HepG2 (cell line): ENCODE measurements at regions not wholly inside any gene's neighbourhood (a gene's known extent, or its start where the extent isn't known, plus 50 kb on each side); places are given as distances from the start of the nearest gene placed in this dataset.

Experiments used
- ATAC-seq: fragments of 200-7000 bp; cut with Tn5 transposase; 3 replicates; pipeline ENCODE4 v1.9.1; 2020; ENCODE audit warnings: mild to moderate bottlenecking, moderate library complexity
- BruUV-seq: library from RNA; stranded (reverse); fragments of 400-500 nt; replicated peaks from 2 replicates; lab custom pipeline; 2021; lab: Mats Ljungman, UMichigan
- CTCF ChIA-PET: fragments of 300-600 bp; formaldehyde crosslinking; extraction: SDS; loops from one replicate; lab custom pipeline; 2021; ENCODE audit warnings: low total read pairs, inconsistent platforms, low intra/inter-chr PET ratio; lab: Yijun Ruan, JAX
- POLR2A ChIA-PET: fragments of 350-600 bp; sonication (Branson Sonifier 250); formaldehyde crosslinking; loops from one replicate; lab custom pipeline; 2020; ENCODE audit warnings: antibody characterized with exemption, inconsistent platforms; lab: Yijun Ruan, JAX
- DNase-seq: peaks from one replicate; pipeline ENCODE4 v3.0.0-alpha.2; 2015; ENCODE audit warnings: low spot score
- FAIRE-seq: peaks from 3 replicates; lab custom pipeline; 2011; peaks lifted over from hg19 to GRCh38; lab: Jason Lieb, UNC
- H2AFZ ChIP-seq: one replicate; pipeline ENCODE4 v1.6.1; 2011; ENCODE audit warnings: low read length, inconsistent platforms
- H3K27ac ChIP-seq: fragments of 300-600 bp; 3 replicates; pipeline ENCODE4 v1.8.0; 2011; ENCODE audit warnings: mixed run types, mild to moderate bottlenecking, mixed read lengths, low read length, inconsistent platforms; ENCODE audit not compliant: insufficient read depth; ENCODE audit errors: extremely low read length
- H3K27me3 ChIP-seq, 2 experiments: fragments of 200-600 bp in 1 of 2; 2 replicates in 1 of 2; 3 replicates in 1 of 2; pipeline versions ENCODE4 v1.6.0 to v1.8.0; 2011; ENCODE audit warnings: low read length in 2 of 2, mild to moderate bottlenecking in 2 of 2, moderate library complexity in 2 of 2, inconsistent platforms in 1 of 2; ENCODE audit not compliant: insufficient read depth in 2 of 2, control insufficient read depth in 1 of 2
- H3K36me3 ChIP-seq, 2 experiments: fragments of 200-600 bp in 1 of 2; replicated peaks in 1 of 2; 2 replicates in 1 of 2; 3 replicates in 1 of 2; pipeline versions ENCODE4 v1.5.1 to v1.8.0; 2011; ENCODE audit warnings: low read length in 2 of 2, inconsistent platforms in 1 of 2; ENCODE audit not compliant: insufficient read depth in 2 of 2, control insufficient read depth in 1 of 2
- H3K4me1 ChIP-seq: 2 replicates; pipeline ENCODE4 v1.5.1; 2012; ENCODE audit warnings: low read length, inconsistent platforms; ENCODE audit not compliant: insufficient read depth
- H3K4me2 ChIP-seq: 2 replicates; pipeline ENCODE4 v1.6.0; 2011; ENCODE audit warnings: low read depth, low read length, inconsistent platforms
- H3K4me3 ChIP-seq, 3 experiments: fragments of 200-600 bp in 1 of 3; sonication (generic), shearing (Covaris generic) in 1 of 3; replicated peaks in 1 of 3; 2 replicates each; pipeline ENCODE4 v1.5.1; 2011 to 2016; ENCODE audit warnings: low read length in 3 of 3, inconsistent platforms in 2 of 3, low read depth in 2 of 3, mild to moderate bottlenecking in 2 of 3, control low read depth in 1 of 3, mixed read lengths in 1 of 3; ENCODE audit not compliant: insufficient read depth in 1 of 3
- H3K79me2 ChIP-seq: one replicate; pipeline ENCODE4 v1.6.1; 2011; ENCODE audit warnings: low read length, inconsistent platforms; ENCODE audit not compliant: insufficient read depth
- H3K9ac ChIP-seq: 2 replicates; pipeline ENCODE4 v1.6.0; 2011; ENCODE audit warnings: mild to moderate bottlenecking, low read depth, low read length, inconsistent platforms; ENCODE audit not compliant: insufficient read depth
- H3K9me3 ChIP-seq: 2 replicates; pipeline ENCODE4 v1.5.1; 2012; ENCODE audit warnings: mild to moderate bottlenecking, low read length
- H4K20me1 ChIP-seq: 2 replicates; pipeline ENCODE4 v1.6.0; 2011; ENCODE audit warnings: inconsistent platforms, mild to moderate bottlenecking, low read length, moderate library complexity; ENCODE audit not compliant: insufficient read depth
- AGO1 ChIP-seq: fragments of 200-400 bp; formaldehyde crosslinking; IDR thresholded peaks from 2 replicates; pipeline ENCODE4 v1.6.1; 2017; ENCODE audit warnings: mild to moderate bottlenecking, low read depth, low read length, moderate library complexity; ENCODE audit not compliant: poor library complexity, severe bottlenecking
- ATF7-NPFF ChIP-seq: sonication (generic); formaldehyde crosslinking; IDR thresholded peaks from 2 replicates; pipeline ENCODE4 v1.8.1; 2023; ENCODE audit warnings: mild to moderate bottlenecking, low read depth, missing genetic modification reagents, moderate library complexity
- CEBPG ChIP-seq: IDR thresholded peaks from 2 replicates; pipeline ENCODE4 v1.6.1; 2016
- CREB1 ChIP-seq, 2 experiments: fragments of 450-650 bp in 1 of 2; IDR thresholded peaks; 2 replicates each; pipeline ENCODE4 v1.6.1; 2016 to 2017; ENCODE audit warnings: control low read depth in 1 of 2, mild to moderate bottlenecking in 1 of 2, missing compliant biosample characterization in 1 of 2, missing genetic modification characterization in 1 of 2
- FOXK1 ChIP-seq: sonication (generic); formaldehyde crosslinking; IDR thresholded peaks from 2 replicates; pipeline ENCODE4 v1.4.0; 2020; ENCODE audit warnings: low read depth, missing genetic modification reagents, borderline replicate concordance
- KDM1A ChIP-seq: IDR thresholded peaks from 2 replicates; pipeline ENCODE4 v1.6.1; 2016; ENCODE audit warnings: missing compliant biosample characterization
- KLF6 ChIP-seq: IDR thresholded peaks from 2 replicates; pipeline ENCODE4 v1.8.0; 2016; ENCODE audit warnings: missing biosample characterization, missing genetic modification reagents
- POGZ ChIP-seq: sonication (generic); formaldehyde crosslinking; IDR thresholded peaks from 2 replicates; pipeline ENCODE4 v1.4.0; 2020; ENCODE audit warnings: mild to moderate bottlenecking, missing genetic modification reagents
- ZNF264 ChIP-seq: sonication (generic); formaldehyde crosslinking; IDR thresholded peaks from 2 replicates; pipeline ENCODE4 v1.4.0; 2020; ENCODE audit warnings: missing genetic modification reagents
- ZNF451 ChIP-seq: sonication (generic); formaldehyde crosslinking; IDR thresholded peaks from 2 replicates; pipeline ENCODE4 v1.5.0; 2020; ENCODE audit warnings: mild to moderate bottlenecking, missing genetic modification reagents
- ZNF737 ChIP-seq: sonication (generic); formaldehyde crosslinking; IDR thresholded peaks from 2 replicates; pipeline ENCODE4 v1.5.0; 2020; ENCODE audit warnings: missing genetic modification reagents, mild to moderate bottlenecking, borderline replicate concordance
- ZSCAN21 ChIP-seq: sonication (generic); formaldehyde crosslinking; IDR thresholded peaks from 2 replicates; pipeline ENCODE4 v1.8.0; 2022; ENCODE audit warnings: mild to moderate bottlenecking, missing genetic modification reagents, moderate library complexity, borderline replicate concordance
- WGBS: methylation state at CpG from one replicate; pipeline ENCODE4 v1.1.6; 2017; ENCODE audit warnings: low lambda C conversion rate; 5-methylcytosine and 5-hydroxymethylcytosine counted together
- in situ Hi-C: cut with HindIII; loops from 2 replicates; pipeline ENCODE4 v1.10.0; 2017; ENCODE audit warnings: low pct_unique_long_range_greater_than_20kb; ENCODE audit not compliant: extremely low pct_ligation_motif_present
- intact Hi-C: fragments of 100-400 bp; cut with micrococcal nuclease; formaldehyde crosslinking; loops from one replicate; pipeline ENCODE4 v1.10.0; 2022; ENCODE audit not compliant: unreplicated experiment
- TF ChIP-seq, protein P1 (sequence below): sonication (generic); formaldehyde crosslinking; IDR thresholded peaks from 2 replicates; pipeline ENCODE4 v1.8.0; 2022; ENCODE audit warnings: missing genetic modification reagents, mild to moderate bottlenecking, borderline replicate concordance
- TF ChIP-seq, protein P2 (sequence below): sonication (generic); formaldehyde crosslinking; IDR thresholded peaks from 2 replicates; pipeline ENCODE4 v1.4.0; 2020; ENCODE audit warnings: missing genetic modification reagents; ENCODE audit errors: not compliant biosample characterization
- TF ChIP-seq, protein P3 (sequence below): sonication (generic); formaldehyde crosslinking; IDR thresholded peaks from 2 replicates; pipeline ENCODE4 v1.4.0; 2020; ENCODE audit warnings: missing genetic modification reagents

DNA sequence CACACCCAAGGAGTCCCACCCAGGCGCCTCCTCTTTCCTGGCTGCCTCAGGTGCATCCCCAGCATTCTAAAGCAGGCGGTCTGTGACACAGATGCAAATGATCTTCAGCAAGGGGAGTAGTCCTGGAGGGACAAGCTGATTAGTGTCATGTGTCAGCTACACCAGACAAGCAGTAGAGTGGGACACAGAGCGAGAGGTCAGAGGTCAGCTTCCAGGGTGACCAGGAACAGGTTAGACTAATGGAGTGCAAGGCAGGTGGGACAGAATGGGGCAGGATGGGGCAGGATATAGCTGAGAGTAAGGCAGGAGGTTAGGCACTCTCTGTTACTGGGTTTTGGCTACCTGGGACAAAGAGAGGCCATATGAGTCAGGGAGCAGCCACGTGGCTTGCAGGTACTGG, 534.0 kb downstream of the FUT8 start:
- intact Hi-C loops = no loop called here
- no peak for DNase-seq

DNA sequence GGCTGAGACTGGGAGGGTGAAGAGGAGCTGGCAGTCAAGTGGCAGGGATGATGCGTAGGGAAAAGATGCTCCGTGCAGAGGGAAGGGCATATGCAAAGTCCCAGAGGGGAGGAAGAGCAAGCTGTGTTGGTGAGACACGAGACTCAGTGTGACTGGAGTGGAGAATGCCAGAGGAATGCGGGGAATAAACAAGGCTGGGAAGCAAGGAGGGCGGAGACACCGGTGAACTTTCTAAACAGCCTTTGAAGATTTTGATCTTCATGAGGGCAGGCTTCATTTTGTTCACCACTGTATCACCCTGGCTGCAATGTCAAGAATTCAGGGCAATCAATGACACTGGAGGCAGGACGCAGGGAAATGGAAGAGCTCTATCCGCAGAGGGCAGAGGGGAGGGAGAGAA, 535.8 kb downstream of the FUT8 start:
- H3K27ac ChIP-seq = no peak overlapping the region
- H3K4me2 ChIP-seq = no peak overlapping the region
- no TSS peak for BruUV-seq
- no peaks in the 10 kb centered on the region for H3K9me3 ChIP-seq
- intact Hi-C loops = no loop called here
- H3K36me3 ChIP-seq = no peaks in the 10 kb centered on the region
- peak; percentile 22 for DNase-seq
- ChIA-PET CTCF (no interaction called here), POLR2A (no interaction called here)
- peak; percentile 62 for ATAC-seq
- FAIRE-seq = no peak
- in situ Hi-C loops = no loop called here
- no peaks in the 10 kb centered on the region; a peak in 1 of 5 replicates for H3K27me3 ChIP-seq
- no peaks in the 10 kb centered on the region for H4K20me1 ChIP-seq
- H3K79me2 ChIP-seq = no peaks in the 10 kb centered on the region
- H3K4me3 ChIP-seq = no peak overlapping the region
- H3K9ac ChIP-seq = no peak overlapping the region
- no peak overlapping the region for H2AFZ ChIP-seq
- 14% methylated on average over 8 of the region's 8 CpGs for WGBS
- no peaks in the 10 kb centered on the region for H3K4me1 ChIP-seq
- TF ChIP-seq, protein P1, sequence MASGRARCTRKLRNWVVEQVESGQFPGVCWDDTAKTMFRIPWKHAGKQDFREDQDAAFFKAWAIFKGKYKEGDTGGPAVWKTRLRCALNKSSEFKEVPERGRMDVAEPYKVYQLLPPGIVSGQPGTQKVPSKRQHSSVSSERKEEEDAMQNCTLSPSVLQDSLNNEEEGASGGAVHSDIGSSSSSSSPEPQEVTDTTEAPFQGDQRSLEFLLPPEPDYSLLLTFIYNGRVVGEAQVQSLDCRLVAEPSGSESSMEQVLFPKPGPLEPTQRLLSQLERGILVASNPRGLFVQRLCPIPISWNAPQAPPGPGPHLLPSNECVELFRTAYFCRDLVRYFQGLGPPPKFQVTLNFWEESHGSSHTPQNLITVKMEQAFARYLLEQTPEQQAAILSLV (CRISPR knock-in tag) = no peak
- TF ChIP-seq ATF7-NPFF (no peak), FOXK1 (no peak), ZSCAN21 (CRISPR knock-in tag) (no peak), KDM1A (CRISPR knock-in tag) (no peak), CREB1 (IDR thresholded peaks at IDR 0.05) (no peak), CREB1 (CRISPR knock-in tag; IDR thresholded peaks at IDR 0.05) (no peak), ZNF451 (CRISPR knock-in tag) (no peak), CEBPG (no peak)
- TF ChIP-seq, protein P2, sequence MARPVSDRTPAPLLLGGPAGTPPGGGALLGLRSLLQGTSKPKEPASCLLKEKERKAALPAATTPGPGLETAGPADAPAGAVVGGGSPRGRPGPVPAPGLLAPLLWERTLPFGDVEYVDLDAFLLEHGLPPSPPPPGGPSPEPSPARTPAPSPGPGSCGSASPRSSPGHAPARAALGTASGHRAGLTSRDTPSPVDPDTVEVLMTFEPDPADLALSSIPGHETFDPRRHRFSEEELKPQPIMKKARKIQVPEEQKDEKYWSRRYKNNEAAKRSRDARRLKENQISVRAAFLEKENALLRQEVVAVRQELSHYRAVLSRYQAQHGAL = no peak

More for the DNA sequence above, 534.0 kb downstream of the FUT8 start:
- H3K36me3 ChIP-seq = no peaks in the 10 kb centered on the region
- no peak overlapping the region for H3K27ac ChIP-seq
- no peaks in the 10 kb centered on the region for H4K20me1 ChIP-seq
- H3K4me3 ChIP-seq = no peak overlapping the region
- WGBS = 43% methylated on average over 1 of the region's 4 CpGs
- no peaks in the 10 kb centered on the region for H3K9me3 ChIP-seq
- ATAC-seq (no peak), FAIRE-seq (no peak)
- no peaks in the 10 kb centered on the region for H3K27me3 ChIP-seq
- no peaks in the 10 kb centered on the region for H3K79me2 ChIP-seq
- BruUV-seq = no TSS peak
- H3K4me2 ChIP-seq = no peak overlapping the region
- no peak for TF ChIP-seq POGZ
- no peak for TF ChIP-seq ZNF737 (CRISPR knock-in tag)
- no peak for TF ChIP-seq ZNF264
- TF ChIP-seq KLF6 (CRISPR knock-in tag) = no peak
- TF ChIP-seq, protein P3, sequence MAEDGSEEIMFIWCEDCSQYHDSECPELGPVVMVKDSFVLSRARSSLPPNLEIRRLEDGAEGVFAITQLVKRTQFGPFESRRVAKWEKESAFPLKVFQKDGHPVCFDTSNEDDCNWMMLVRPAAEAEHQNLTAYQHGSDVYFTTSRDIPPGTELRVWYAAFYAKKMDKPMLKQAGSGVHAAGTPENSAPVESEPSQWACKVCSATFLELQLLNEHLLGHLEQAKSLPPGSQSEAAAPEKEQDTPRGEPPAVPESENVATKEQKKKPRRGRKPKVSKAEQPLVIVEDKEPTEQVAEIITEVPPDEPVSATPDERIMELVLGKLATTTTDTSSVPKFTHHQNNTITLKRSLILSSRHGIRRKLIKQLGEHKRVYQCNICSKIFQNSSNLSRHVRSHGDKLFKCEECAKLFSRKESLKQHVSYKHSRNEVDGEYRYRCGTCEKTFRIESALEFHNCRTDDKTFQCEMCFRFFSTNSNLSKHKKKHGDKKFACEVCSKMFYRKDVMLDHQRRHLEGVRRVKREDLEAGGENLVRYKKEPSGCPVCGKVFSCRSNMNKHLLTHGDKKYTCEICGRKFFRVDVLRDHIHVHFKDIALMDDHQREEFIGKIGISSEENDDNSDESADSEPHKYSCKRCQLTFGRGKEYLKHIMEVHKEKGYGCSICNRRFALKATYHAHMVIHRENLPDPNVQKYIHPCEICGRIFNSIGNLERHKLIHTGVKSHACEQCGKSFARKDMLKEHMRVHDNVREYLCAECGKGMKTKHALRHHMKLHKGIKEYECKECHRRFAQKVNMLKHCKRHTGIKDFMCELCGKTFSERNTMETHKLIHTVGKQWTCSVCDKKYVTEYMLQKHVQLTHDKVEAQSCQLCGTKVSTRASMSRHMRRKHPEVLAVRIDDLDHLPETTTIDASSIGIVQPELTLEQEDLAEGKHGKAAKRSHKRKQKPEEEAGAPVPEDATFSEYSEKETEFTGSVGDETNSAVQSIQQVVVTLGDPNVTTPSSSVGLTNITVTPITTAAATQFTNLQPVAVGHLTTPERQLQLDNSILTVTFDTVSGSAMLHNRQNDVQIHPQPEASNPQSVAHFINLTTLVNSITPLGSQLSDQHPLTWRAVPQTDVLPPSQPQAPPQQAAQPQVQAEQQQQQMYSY (CRISPR knock-in tag) = no peak
- no peak for TF ChIP-seq AGO1
- in situ Hi-C loops = no loop called here
- H3K4me1 ChIP-seq = no peaks in the 10 kb centered on the region
- ChIA-PET POLR2A (no interaction called here), CTCF (no interaction called here)
- H3K9ac ChIP-seq = no peak overlapping the region
- no peak overlapping the region for H2AFZ ChIP-seq
